GM18519 (cell line): ENCODE measurements at regions not wholly inside any gene's neighbourhood (a gene's known extent, or its start where the extent isn't known, plus 50 kb on each side); places are given as distances from the start of the nearest gene placed in this dataset.
"Not testable (repeated sequence)": the region's sequence is repeated elsewhere in the genome, so short reads cannot be mapped to it uniquely, and the experiment has no call there.

Source experiments
- ATAC-seq: cut with Tn5 transposase; IDR thresholded peaks from one replicate; pipeline ENCODE4 v1.9.1; 2021; ENCODE audit warnings: mild to moderate bottlenecking, moderate library complexity; ENCODE audit not compliant: unreplicated experiment, low FRiP score

DNA sequence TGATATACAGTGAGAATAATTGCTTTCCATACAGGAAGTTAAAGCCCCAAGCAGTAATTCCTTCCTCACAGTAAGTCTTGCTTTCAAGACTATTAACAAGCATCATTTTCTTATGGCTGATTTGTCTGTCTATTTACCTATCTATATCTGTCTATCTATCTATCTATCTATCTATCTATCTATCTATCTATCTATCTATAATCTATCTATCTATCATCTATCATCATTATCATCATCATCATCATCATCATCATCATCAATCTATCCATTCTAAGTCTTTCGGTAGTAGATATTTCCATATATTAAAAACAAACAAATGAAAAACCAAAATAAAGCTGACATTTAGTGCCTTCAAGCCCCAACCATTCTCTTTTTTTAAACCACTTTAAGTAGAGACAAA is 224.4 kb upstream of the RXFP2 start:
- ATAC-seq = no peak

- no peak for ATAC-seq
Observed at GRCh38 chr13:31515427-31515826, 223.9 kb upstream of the RXFP2 start.

- ATAC-seq = no peak
Observed at GRCh38 chr13:31517599-31517998, 221.7 kb upstream of the RXFP2 start.

DNA sequence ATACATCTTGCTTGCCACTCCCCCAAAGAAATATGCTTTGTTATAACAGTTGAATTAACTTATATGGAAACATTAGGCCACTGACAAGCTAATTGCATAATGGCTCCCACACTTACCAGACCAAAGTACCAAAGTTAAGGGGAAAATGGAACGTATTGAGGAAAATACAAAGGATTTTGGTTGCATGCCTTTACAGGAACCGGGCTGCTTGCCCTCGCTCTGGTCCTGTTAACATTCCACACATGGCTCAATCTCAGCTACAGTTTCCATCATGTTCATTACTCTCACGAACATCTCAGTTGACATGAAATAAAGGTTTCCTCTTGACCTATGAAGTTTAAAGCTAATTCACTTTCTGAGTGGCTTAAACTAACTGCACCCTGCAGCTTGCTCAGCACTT is 220.7 kb upstream of the RXFP2 start:
- ATAC-seq = no peak

DNA sequence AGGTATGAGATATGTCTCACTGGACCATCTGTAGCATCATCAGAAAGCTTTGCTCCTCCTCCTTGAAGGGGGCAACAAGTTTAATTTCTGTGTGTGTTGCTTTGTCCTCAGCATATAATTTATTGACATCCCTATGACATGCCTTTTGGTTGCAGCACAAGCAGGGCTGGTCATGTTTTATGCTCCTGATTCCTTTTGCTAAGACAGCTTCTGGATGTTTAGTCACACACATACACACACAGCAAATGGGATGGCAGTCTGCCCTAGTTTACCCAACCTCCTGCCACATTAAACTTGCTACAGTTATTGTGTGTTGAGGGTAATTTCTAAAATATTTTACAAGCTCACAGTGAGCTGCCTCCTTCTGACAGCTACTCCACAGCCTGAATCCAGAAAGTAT is 217.9 kb upstream of the RXFP2 start:
- no peak for ATAC-seq

DNA sequence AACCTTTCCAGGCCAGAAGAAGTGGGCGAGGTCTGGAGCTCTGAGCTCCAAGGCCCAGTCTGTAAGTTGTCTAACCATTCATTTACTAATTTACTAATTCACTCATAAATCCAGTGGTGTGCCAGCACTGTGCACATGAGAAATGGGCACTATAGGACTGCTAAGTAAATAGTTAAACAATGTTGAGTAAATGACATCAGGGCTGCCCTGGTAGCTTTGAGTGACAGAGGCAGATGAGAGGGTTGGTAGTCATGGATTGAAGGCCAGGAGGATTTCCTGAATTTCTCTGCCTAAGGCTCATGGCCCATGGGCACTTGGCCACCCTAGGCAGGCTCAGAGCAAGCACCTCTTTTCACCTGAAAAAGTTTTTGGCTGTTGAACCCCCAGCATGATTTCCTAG is 216.9 kb upstream of the RXFP2 start:
- ATAC-seq = no peak

- ATAC-seq = no peak
Observed at GRCh38 chr13:31528176-31528575, 211.2 kb upstream of the RXFP2 start.

- ATAC-seq = no peak
Observed at GRCh38 chr13:31528758-31529157, 210.6 kb upstream of the RXFP2 start.

DNA sequence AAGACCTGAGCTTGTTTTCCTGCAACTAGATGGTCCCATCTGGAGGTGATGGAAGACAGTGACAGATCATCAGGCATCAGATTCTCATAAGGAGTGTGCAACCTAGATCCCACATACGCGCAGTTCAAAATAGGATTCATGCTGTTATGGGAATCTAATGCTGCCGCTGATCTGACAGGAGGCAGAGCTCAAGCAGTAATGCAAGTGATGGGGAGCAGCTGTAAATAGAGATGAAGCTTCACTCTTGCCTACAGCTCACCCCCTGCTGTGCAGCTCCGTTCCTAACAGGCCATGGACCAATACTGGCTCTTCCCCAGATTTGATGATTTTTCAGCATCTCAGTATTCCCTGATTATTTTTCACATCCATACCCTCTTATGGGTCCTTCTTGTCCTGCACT is 208.4 kb upstream of the RXFP2 start:
- ATAC-seq = no peak

- no peak for ATAC-seq
Observed at GRCh38 chr13:31537052-31537451, 202.3 kb upstream of the RXFP2 start.

- no peak for ATAC-seq
Observed at GRCh38 chr13:31538067-31539042, 201.0 kb upstream of the RXFP2 start.

DNA sequence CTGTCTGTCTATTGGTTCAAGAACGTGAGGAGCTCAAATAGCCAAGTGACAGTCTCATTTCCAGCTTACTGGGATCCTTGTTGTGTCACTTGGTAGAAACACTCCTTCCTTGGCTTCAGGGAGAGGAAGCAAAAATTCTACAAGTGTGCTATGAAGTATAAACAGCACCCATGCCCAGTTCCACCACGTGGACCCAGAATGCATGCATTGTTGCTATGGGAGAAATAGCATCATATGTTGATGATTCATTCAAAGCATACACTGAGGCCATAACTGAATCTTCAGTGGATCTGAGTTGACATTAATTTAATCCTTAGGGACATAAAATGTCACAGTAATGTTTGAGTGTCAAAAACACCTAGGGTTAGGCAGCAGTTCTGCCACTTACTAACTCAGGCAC is 199.0 kb upstream of the RXFP2 start:
- no peak for ATAC-seq

DNA sequence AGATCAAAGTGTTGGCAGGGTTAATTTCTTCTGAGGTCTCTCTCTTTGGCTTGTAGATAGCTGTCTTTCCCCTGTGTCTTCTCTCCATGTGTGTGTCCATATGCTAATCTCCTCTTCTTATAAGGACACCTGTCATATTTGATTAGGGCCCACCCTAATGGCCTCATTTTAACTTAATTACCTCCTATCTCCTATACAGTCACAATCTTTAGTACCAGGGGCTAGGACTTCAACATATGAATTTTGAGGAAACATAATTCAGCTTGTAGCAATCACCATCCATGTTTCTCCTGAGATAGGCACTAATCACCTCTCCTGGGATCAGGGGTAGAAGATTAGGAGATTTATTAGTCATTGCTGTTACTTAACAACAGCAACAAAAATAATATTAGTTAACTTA is 196.1 kb upstream of the RXFP2 start:
- no peak for ATAC-seq

DNA sequence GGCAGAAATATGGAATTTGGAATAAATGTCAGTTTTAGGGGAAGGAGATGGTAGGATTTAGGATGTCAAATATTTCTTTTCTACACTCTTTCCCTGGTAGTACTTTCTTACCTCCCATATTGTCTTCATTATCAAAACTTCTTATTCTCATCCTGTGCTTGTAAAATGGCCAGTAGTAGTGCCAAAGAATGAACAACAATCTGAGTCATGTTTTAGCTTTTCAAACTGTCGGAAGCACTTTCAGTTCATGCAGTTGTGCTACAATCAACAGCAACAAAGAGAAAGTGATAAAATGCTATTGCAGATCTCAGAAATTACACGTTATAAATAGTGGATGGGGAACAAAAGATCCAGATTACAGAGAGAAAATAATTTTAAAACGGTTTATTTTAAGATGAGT is 193.7 kb upstream of the RXFP2 start:
- no peak for ATAC-seq

DNA sequence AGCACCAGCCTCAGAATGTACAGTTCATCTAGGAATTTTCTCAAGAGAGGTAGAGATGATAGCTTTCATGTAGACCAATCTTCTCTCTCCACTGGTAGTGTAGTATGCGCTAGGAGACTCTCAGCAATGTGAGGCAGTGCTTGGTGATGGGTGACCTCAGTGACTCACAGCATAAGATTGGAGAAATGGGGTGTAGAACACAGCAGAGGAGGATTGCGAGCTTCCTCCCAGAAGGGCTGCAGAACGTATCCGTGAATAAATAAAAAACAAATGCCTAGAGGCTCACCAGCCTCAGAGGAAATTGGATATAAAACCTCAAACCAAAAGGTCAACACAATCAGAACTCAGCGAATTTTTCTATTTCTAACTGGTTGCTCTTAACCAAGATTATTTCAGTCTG is 182.9 kb upstream of the RXFP2 start:
- no peak for ATAC-seq

GRCh38 chr13:31584221-31584620 is 155.1 kb upstream of the RXFP2 start:
- ATAC-seq = not testable (repeated sequence)

DNA sequence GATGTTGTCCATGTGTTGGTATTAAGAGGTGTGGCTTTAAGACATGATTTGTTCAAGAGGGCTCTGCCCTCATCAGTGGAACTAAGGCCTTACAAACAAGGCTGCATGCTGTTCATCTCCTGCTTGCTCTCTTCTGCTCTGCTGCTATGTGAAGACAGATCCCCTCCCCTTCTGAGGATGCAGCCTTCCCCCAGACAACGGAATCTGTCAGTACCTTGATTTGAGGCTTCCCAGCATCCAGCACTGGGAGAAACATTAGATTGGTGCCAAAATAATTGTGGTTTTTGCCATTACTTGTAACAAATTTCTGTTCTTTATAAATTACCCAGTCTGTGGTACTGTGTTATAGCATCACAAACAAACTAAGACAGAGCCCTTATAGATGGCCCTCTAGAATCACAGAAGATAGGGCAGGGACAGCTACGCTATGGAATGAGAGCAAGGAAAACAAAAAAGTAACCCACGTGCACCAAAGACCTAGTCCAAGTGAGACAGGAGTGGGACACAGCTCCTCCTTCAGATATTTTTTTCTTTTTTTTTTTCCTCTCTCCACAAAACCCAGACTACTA is 151.5 kb upstream of the RXFP2 start:
- ATAC-seq = no peak

DNA sequence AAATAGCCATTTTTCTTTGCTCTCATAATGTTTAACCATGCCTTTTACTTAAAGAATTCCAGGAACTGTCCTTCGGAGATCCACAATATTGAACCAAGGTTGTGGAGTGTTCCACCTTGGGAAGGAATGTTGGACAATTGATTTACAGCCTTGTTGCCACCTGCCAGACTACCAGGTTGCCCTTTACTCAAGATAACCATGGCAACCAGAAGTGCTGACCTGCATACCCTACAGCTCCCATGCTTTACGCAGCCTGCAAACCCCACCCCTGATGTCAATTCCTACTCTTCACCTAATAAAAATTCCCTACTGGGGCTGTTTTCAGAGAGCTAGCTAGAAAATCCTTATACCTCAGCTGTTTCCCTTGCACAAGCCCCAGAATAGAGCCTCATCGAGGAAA is 151.0 kb upstream of the RXFP2 start:
- ATAC-seq = no peak

DNA sequence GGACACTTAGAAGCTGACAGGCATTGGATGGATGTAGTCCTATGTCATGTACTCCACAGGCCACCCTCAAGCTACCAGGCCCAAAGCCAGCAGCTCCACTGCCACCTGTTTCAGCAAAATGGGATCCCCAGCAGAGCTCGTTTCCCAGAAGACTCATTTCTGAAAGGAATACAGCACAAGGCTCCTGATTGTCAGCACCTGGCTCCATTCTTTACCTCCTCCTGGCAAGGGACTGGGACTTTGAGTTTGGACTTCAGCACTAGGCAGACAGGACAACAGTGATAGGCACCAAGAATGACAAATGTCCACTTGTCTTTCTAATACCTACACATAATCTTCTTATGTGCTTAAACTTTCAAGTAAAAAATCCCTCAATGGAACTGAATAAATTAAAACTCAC is 150.4 kb upstream of the RXFP2 start:
- ATAC-seq = no peak

DNA sequence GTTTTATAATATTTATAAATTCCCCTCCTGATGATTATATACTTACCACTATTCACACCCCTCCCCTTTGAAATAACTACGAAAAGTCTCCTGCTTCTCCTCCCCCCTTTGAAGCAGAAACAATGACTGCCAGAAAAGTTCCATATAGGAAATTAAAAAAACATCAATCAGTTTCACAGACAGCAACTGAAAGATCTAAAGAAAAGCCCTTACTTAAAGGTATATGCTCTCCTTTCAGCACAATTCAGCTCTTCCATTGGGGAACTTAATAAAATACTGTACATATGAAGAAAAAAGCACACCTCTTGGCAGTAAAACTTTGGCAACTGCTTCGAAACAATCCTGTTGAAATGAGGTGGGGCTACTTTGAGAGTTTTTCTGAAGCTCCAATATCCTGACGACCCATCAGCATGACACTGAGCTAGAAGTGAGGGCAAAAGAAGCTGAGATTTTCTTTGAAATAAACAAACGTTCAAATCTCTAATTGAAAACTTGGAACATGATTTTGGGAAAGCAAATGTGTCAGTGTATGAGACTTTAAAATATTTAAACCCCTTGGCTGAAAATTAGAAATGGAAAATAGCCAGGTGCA is 147.6 kb upstream of the RXFP2 start:
- no peak for ATAC-seq

- ATAC-seq = no peak
Observed at GRCh38 chr13:31594056-31594455, 145.3 kb upstream of the RXFP2 start.

DNA sequence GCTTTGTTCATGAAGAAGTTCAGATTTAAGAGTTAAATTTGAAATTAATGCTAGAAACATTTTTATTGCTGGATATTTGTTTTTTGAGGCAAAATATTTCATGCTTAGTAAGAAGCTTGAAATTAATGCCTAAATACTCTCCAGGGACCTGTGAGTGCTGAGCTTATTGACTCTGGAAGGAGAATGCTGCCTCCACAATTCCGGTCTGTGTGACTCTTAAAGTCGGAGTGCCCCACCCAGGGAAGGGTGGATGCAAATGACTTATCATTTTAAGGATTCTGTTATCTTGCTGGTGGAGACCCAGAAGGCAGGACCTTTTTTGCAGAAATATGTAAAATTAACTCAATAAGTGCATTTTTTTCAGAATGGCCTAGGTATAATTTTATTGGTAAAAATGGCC is 143.8 kb upstream of the RXFP2 start:
- ATAC-seq = no peak
